RWPE1 (cell line): ENCODE measurements at regions not wholly inside any gene's neighbourhood (a gene's known extent, or its start where the extent isn't known, plus 50 kb on each side); places are given as distances from the start of the nearest gene placed in this dataset.
A peak's percentile ranks its signal among the peaks of the same experiment; 100 is the strongest.

Experiments
- CTCF ChIA-PET: fragments of 350-600 bp; sonication (Branson Sonifier 250); formaldehyde crosslinking; extraction: SDS; loops from one replicate; lab custom pipeline; 2021; lab: Yijun Ruan, JAX
- POLR2A ChIA-PET: fragments of 400-600 bp; formaldehyde crosslinking; extraction: SDS; loops from one replicate; lab custom pipeline; 2020; ENCODE audit warnings: antibody characterized with exemption; ENCODE audit not compliant: low non-redundant PET; lab: Yijun Ruan, JAX
- DNase-seq: peaks from one replicate; pipeline ENCODE4 v3.0.0; 2012; ENCODE audit warnings: low spot score
- H3K27ac ChIP-seq: fragments of 450-650 bp; 2 replicates; pipeline ENCODE4 v1.5.1; 2017
- TF ChIP-seq, protein P1 (sequence below): fragments of 450-650 bp; conservative IDR thresholded peaks from 2 replicates; pipeline ENCODE4 v1.5.1; 2017; ENCODE audit warnings: low read depth, mild to moderate bottlenecking

- ChIA-PET CTCF (interaction anchor here (0.6 to 2.9 kb wide), 7 partner anchors 9 to 143 kb away, joined by 3 to 13 read pairs (median 4); no protein-coding TSS in a partner anchor), POLR2A (interaction anchor here (0.6 to 0.8 kb wide), 2 partner anchors 139 to 233 kb away, joined by 3 to 4 read pairs; no protein-coding TSS in a partner anchor)
- peak; percentile 87 for DNase-seq
- TF ChIP-seq, protein P1, sequence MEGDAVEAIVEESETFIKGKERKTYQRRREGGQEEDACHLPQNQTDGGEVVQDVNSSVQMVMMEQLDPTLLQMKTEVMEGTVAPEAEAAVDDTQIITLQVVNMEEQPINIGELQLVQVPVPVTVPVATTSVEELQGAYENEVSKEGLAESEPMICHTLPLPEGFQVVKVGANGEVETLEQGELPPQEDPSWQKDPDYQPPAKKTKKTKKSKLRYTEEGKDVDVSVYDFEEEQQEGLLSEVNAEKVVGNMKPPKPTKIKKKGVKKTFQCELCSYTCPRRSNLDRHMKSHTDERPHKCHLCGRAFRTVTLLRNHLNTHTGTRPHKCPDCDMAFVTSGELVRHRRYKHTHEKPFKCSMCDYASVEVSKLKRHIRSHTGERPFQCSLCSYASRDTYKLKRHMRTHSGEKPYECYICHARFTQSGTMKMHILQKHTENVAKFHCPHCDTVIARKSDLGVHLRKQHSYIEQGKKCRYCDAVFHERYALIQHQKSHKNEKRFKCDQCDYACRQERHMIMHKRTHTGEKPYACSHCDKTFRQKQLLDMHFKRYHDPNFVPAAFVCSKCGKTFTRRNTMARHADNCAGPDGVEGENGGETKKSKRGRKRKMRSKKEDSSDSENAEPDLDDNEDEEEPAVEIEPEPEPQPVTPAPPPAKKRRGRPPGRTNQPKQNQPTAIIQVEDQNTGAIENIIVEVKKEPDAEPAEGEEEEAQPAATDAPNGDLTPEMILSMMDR: no peak
- peak overlapping the region; percentile 97 for H3K27ac ChIP-seq
Observed at GRCh38 chr1:201649761-201650622, 111.1 kb downstream of the NAV1 start.

DNA sequence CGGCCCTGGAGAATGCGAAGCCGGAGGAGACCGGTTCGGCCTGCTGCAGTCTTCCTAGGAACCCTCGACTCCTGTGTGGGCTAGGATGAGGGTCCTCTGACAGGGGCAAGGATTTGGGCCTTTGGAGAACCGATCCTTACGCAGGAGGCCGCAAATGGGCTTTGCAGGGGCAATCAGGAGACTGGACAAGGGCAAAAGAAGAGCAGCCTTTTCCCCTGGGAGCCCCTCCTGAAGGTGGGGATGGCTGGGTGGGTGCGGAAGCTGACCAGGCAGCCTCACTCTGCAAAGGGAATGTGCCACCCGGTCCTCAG lies 111.7 kb downstream of the NAV1 start:
- peak overlapping the region; percentile 97 for H3K27ac ChIP-seq
- CTCF ChIA-PET: interaction anchor here (1.0 to 2.9 kb wide), 5 partner anchors 11 to 142 kb away, joined by 3 to 13 read pairs (median 7); no protein-coding TSS in a partner anchor
- POLR2A ChIA-PET: interaction anchor here (0.8 kb wide), 1 partner anchor 232 kb away, joined by 4 read pairs; no protein-coding TSS in a partner anchor
- DNase-seq: no peak
- TF ChIP-seq, protein P1: no peak

- peak overlapping the region; percentile 97 for H3K27ac ChIP-seq
- CTCF ChIA-PET: no interaction called here
- POLR2A ChIA-PET: no interaction called here
- TF ChIP-seq, protein P1: no peak
- DNase-seq: no peak
Observed at GRCh38 chr1:201652181-201652580, 113.3 kb downstream of the NAV1 start.

GRCh38 chr1:201653233-201653632 lies 114.3 kb downstream of the NAV1 start:
- ChIA-PET CTCF (interaction anchor here (0.9 to 1.2 kb wide), 2 partner anchors 21 to 139 kb away, joined by 3 read pairs; no protein-coding TSS in a partner anchor), POLR2A (no interaction called here)
- TF ChIP-seq, protein P1: no peak
- peak overlapping the region; percentile 51 for H3K27ac ChIP-seq
- no peak for DNase-seq

DNA sequence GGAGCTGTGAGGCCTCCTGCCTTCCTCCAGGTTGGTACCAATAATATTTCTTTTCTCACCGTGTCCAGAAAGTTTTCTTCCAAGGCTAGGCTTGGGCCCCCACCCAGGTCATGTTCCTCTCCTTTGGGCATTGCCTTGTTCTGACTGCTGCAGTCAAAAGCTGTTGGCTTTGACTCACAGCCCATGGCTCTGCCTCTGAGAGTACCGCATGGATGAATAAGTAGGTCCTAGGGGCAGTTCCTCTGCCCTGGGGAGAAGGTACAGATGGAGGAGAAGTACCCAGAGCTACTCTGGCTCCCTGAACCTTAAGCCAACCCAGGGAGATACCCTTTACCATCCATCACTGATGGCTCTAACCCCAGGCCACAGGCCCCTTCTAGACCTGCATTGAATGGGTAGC lies 115.0 kb downstream of the NAV1 start:
- ChIA-PET CTCF (interaction anchor here (1.2 kb wide), 1 partner anchor 22 kb away, joined by 3 read pairs; no protein-coding TSS in a partner anchor), POLR2A (no interaction called here)
- TF ChIP-seq, protein P1: no peak
- H3K27ac ChIP-seq: peak overlapping the region; percentile 51
- DNase-seq: no peak

DNA sequence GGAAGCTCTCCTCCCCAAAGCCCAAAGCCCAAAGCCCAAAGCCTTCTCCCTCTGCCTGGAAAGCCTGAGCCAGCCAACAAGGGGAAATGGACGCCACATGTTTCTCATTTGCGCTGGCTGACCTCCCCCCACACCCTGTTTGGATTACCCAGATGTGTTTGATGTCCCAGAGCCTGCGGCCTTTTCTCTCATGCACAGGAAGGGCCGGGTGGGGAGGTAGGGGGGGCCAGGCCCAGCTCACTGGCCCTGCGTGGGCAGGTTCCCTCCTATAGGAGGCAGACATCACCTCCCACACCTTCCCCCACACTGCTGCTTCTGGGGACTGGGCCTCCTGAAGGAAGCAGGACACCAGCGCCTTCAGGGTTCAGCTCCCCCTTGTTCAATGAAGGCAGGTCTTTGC lies 116.3 kb downstream of the NAV1 start:
- DNase-seq: no peak
- POLR2A ChIA-PET: no interaction called here

More for the DNA sequence above, 116.3 kb downstream of the NAV1 start:
- TF ChIP-seq, protein P1: no peak
- CTCF ChIA-PET: no interaction called here
- H3K27ac ChIP-seq: peak overlapping the region; percentile 41
